22Rv1 (cell line): ENCODE measurements at regions not wholly inside any gene's neighbourhood (a gene's known extent, or its start where the extent isn't known, plus 50 kb on each side); places are given as distances from the start of the nearest gene placed in this dataset.

Experiments
- H3K27ac ChIP-seq: fragments of 450-650 bp; 2 replicates; pipeline ENCODE4 v1.5.1; 2017
- CTCF ChIP-seq: fragments of 450-650 bp; IDR thresholded peaks from 2 replicates; pipeline ENCODE4 v1.5.1; 2017; ENCODE audit warnings: mild to moderate bottlenecking
- ZFX ChIP-seq: fragments of 450-650 bp; IDR thresholded peaks from 2 replicates; pipeline ENCODE4 v1.6.1; 2017; ENCODE audit warnings: antibody characterized with exemption, borderline replicate concordance

GRCh38 chr1:218880484-218881060, 293.1 kb upstream of the LYPLAL1 start:
- H3K27ac ChIP-seq: no peak overlapping the region
- TF ChIP-seq CTCF: no peak
- TF ChIP-seq ZFX: no peak

GRCh38 chr1:218882454-218882853, 291.2 kb upstream of the LYPLAL1 start:
- TF ChIP-seq CTCF (no peak), ZFX (no peak)
- H3K27ac ChIP-seq: no peak overlapping the region

GRCh38 chr1:218886101-218886871, 287.4 kb upstream of the LYPLAL1 start:
- TF ChIP-seq CTCF: no peak
- no peak for TF ChIP-seq ZFX
- no peak overlapping the region for H3K27ac ChIP-seq

GRCh38 chr1:218887141-218887925, 286.3 kb upstream of the LYPLAL1 start:
- no peak overlapping the region for H3K27ac ChIP-seq
- TF ChIP-seq CTCF: no peak

GRCh38 chr1:218890451-218890850, 283.2 kb upstream of the LYPLAL1 start:
- no peak for TF ChIP-seq ZFX
- no peak for TF ChIP-seq CTCF
- H3K27ac ChIP-seq: no peak overlapping the region

GRCh38 chr1:218891577-218891976, 282.1 kb upstream of the LYPLAL1 start:
- no peak overlapping the region for H3K27ac ChIP-seq
- TF ChIP-seq ZFX (no peak), CTCF (no peak)
